ENCODE measurements at regions not wholly inside any gene's neighbourhood (a gene's known extent, or its start where the extent isn't known, plus 50 kb on each side); places are given as distances from the start of the nearest gene placed in this dataset.
A peak's percentile ranks its signal among the peaks of the same experiment; 100 is the strongest.
"Not testable (repeated sequence)": the region's sequence is repeated elsewhere in the genome, so short reads cannot be mapped to it uniquely, and the experiment has no call there.

DNA sequence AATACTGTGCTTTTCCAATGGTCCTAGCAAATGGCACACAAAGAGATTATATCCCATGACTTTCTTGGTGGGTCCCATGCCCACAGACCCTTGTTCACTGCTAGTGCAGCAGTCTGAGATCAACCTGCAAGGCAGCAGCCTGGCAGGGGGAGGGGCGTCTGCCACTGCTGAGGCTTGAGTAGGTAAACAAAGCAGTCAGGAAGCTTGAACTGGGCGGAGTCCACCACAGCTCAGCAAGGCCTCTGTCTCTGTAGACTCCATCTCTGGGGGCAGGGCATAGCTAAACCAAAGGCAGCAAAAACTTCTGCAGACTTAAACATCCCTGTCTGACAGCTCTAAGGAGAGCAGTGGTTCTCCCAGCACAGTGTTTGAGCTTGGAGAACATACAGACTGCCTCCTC, 82.9 kb downstream of the ZNF737 start:
- no peak for DNase-seq (ENCODE audit: extremely low read depth in 1 of 11, low read depth in 9 of 11, low spot score in 4 of 11)

DNA sequence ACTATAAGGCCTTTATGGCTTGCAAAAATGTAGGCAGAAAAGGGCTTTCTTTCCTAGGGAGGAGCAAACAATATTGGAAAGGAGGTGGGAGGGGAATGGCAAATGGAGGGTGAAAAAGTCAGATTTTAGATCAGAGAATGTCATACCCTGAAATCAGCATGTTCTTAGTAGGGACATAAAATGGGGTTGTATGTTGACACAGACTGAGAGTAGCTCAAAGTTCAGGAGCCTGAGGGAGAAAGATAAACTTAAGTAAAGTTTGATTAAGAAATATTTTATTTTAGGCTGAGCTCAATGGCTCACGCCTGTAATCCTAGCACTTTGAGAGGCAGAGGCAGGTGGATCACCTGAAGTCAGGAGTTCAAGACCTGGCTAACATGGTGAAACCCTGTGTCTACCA, 83.8 kb downstream of the ZNF737 start:
- DNase-seq (ENCODE audit: extremely low read depth in 1 of 11, low read depth in 9 of 11, low spot score in 4 of 11) = no peak

DNA sequence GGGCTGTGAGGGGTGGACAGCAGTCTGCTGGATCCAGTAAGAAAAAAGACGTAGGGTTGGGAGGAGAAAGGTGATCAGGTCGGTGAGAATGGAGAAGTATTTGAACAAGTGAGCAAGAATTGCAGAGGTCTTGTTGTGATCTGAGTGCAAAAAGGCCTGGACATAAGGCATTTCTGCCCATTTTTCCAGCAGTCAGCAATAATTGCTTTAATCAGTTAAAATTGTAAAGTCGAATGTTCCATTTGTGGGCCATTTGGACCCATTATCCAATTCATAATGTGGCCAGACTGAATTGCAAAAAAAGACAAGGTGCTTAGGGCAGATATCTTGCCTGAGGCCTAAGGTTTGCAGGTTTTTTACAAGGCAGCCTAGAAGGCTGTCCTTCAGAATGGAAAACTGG, 86.1 kb downstream of the ZNF737 start:
- no peak for DNase-seq (ENCODE audit: extremely low read depth in 1 of 11, low read depth in 9 of 11, low spot score in 4 of 11)

DNA sequence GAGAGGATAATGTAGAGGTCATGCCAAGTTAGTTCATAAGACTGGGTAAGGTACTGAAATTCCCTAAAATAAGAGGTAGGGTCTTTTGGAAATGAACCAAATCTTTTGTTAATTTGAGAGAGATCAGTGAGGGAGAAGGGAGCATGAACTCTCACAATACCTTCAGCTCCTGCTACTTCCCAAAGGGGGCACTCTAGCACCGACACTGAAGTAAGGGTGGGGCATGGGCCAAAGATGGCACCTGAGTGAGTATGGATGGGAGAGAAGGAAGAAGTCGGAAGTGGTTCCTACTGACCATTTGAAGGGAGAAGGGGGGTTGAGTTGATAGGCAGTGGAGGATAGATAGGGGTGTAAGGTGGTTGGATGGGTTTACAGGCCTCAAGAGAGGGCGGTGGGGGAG, 86.6 kb downstream of the ZNF737 start:
- DNase-seq (ENCODE audit: extremely low read depth in 1 of 11, low read depth in 9 of 11, low spot score in 4 of 11) = no peak

DNA sequence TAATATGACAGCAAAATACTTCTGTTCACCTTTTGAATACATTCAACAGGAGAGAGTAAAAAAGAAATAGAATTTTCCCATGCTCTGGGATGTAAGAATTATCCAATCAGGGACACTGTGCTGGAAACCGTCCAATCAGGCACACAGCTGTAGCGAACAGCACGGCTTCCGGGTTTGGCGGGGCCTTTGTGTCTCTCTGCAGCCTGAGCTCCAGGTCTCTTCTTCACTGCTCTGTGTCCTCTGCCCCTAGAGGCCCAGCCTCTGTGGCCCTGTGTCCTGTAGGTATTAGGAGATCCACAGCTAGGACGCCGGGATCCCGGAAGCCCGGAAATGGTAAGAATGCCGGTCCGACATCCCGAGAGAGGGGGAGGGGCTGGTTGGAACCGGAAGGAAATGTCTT, 92.7 kb downstream of the ZNF737 start:
- DNase-seq (ENCODE audit: extremely low read depth in 1 of 11, low read depth in 9 of 11, low spot score in 4 of 11) = no peak

DNA sequence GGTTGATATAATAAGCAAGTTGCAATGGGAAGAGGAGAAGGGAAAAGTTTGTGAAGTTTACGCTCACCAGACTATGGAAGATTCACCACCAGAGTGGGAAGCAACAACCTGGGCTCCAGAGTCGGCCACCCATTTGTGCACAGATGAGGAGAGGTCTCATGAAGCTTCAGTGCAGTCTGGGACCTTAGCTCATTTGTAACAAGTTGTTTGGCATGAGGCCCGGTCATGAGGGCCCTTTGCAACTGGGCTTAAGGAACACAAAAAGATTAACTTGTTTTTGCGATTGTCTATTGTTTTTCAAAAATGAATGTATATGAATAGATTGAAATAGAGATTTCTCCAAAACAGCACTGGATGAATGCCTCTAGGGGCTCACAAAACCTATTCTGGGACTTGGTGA, 94.2 kb downstream of the ZNF737 start:
- DNase-seq (ENCODE audit: extremely low read depth in 1 of 11, low read depth in 9 of 11, low spot score in 4 of 11) = no peak

DNA sequence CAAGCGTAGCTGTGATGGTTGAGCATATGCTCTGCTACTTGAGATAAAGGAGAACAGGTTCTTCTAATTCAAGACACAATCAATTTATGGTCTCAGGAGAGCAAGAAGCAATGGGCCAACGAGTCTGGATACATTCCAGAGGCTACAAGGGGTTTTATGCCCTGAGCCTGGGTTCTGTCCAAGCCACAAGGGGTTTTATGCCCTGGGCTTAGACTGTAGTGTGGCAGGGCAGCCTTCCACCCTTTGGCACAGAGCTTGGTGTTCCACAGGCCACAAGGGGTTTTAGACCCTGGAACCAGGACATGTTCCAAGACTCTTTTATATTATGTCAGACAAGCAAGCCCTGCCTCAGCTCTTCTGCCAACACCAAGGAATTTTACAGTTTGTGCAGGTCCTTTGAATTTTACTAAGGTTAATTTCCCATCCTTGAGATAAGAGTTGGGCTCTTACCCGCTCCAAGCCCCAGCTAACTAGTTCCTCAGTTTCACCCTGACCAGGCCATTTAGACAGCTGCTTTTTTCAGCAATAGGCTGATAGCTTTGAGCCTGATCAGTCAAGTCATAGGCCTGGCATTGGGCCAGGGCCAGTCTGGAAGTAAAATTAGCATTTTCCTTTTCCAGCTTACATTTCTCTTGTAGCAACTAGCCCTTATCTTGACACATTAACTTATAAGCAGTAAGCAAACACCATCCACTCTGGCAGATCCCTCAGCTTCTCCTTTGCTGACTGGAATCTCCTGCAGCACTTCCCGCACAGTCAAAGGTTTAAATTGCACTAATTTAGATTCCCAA, 95.0 kb downstream of the ZNF737 start:
- peak in 1 of 11 donors; percentile 15 for DNase-seq (ENCODE audit: extremely low read depth in 1 of 11, low read depth in 9 of 11, low spot score in 4 of 11)

DNA sequence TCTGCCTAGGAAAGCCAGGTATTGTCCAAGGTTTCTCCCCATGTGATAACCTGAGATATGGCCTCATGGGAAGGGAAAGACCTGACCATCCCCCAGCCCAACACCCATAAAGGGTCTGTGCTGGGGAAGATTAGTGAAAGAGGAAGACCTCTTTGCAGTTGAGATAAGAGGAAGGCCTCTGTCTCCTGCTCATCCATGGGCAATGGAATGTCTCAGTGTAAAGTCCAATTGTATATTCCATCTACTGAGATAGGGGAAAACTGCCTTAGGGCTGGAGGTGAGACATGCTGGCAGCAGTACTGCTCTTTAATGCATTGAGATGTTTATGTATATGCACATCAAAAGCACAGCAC, 99.0 kb downstream of the ZNF737 start:
- not testable (repeated sequence) for DNase-seq (ENCODE audit: extremely low read depth in 1 of 11, low read depth in 9 of 11, low spot score in 4 of 11)

DNA sequence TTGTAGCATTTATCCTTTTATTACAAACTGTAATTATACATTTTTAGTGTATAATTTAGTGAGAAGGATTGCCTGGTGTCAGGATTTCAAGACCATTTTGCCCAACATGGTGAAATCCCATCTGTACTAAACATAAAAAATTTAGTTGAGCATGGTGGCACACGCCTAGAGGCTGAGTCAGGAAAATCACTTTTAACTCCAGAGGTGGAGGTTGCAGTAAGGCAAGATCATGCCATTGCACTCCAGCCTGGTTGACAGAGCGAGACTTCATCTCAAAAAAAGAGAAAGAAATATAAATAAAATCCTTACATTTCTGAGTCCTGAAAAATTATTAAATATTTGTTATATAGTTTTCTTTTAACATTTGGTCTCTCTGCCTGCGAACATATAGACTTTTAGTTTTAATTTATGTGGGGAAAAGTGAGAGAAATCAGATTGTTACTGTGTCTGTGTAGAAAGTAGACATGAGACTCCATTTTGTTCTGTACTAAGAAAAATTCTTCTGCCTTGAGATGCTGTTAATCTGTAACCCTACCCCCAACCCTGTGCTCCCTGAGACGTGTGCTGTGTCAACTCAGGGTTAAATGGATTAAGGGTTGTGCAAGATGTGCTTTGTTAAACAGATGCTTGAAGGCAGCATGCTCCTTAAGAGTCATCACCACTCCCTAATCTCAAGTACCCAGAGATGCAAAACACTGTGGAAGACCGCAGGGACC, 99.5 kb downstream of the ZNF737 start:
- DNase-seq (ENCODE audit: extremely low read depth in 1 of 11, low read depth in 9 of 11, low spot score in 4 of 11) = not testable (repeated sequence)

DNA sequence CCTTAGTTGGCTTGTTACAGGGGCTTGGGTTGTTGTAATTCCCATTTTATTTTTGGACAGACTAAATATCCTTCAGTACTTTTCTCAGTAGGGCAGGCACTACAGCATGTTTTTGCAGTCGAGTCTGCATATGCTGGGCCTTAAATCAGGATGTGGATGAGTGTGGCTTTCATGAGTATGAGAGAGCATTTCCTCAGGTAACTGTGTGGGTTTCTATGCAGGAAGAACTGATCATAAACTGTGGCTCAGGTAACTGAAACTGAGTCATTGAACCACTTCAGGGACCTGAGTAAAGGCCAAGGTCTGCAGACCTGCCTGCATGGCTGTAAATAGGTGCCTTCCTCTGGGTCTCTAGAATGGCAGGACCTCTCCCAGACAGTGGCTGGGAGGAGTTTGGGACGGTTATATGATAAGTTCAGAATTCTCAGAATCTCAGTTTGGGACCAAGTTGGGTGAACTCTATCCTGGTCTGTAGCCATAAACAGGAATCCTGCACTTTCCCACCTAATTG, 112.1 kb downstream of the ZNF737 start:
- no peak for DNase-seq (ENCODE audit: extremely low read depth in 1 of 11, low read depth in 9 of 11, low spot score in 4 of 11)

DNA sequence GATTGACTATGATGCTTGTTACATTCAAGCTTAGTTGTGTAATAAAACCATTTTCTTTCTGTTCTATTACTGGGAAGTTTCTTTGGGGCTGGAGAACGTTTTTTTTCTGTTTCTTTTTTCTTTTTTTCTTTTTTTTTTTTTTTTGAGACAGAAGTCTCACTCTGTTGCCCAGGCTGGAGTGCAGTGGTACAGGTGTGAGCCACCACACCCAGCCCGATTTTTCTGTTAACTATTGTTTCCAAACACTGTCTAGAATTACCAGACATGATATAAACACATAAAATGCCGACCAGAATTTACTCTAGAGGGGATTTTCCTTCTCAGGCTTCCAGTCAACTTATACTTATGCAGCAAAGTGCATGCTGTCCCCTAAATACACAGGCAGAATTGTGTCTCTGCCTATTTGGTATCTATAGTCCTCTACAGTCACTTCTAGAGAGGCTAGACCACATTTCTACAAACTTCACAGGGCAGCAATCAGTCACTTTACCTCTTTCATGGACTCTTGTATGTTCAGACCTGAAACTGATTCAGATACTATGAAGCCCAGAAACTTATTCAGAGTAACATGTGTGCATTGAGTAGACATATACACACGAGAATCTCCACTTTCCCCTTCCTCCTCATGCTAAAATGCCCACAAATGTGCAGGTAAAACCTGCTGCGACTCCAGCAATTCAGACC, 121.2 kb downstream of the ZNF737 start:
- DNase-seq (ENCODE audit: extremely low read depth in 1 of 11, low read depth in 9 of 11, low spot score in 4 of 11) = no peak

DNA sequence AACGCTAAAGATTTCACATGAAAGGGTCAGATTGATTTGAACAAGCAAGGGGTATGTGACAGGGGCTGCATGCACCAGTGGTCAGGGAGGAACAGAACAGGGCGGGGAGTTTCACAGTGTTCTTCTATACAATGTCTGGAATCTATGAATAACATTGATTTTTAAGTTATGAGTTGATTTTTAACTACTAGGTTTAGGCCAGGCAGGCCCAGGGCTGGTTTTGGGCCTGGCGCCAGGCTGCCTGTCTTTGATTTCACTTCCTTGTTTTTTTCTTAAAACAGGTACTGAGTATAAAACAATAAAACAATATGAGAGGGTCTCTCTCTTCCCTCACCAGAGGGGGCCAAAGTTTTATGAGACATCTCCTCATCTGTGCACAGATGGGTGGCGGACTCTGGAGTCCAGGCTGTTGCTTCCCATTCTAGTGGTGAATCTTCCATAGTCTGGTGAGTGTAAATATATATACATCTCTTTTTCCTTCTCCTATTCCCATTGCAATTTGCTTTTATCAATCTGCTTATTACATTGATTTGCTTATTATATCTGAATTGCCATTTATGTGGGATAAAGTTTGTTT, 133.2 kb downstream of the ZNF737 start:
- not testable (repeated sequence) for DNase-seq (ENCODE audit: extremely low read depth in 1 of 11, low read depth in 9 of 11, low spot score in 4 of 11)

DNA sequence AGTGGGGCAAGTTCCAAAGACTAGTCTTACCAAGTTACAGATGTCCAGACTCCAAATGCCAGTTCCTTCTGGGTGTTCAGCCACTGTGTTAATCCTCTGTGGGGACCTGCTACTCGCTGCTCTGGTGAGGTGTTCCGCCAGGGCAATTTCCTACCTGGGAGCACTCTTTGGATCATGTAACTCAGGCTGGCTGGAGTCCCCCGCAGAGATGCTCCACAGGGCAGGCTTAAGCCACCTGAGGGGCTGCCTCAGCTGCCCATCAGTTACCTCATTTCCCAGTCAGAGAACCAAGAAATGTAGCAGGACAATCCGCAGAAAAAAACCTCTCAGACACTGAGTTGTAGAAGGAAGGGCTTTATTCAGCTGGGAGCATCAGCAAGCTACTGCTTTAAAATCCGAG, 133.8 kb downstream of the ZNF737 start:
- no peak for DNase-seq (ENCODE audit: extremely low read depth in 1 of 11, low read depth in 9 of 11, low spot score in 4 of 11)

DNA sequence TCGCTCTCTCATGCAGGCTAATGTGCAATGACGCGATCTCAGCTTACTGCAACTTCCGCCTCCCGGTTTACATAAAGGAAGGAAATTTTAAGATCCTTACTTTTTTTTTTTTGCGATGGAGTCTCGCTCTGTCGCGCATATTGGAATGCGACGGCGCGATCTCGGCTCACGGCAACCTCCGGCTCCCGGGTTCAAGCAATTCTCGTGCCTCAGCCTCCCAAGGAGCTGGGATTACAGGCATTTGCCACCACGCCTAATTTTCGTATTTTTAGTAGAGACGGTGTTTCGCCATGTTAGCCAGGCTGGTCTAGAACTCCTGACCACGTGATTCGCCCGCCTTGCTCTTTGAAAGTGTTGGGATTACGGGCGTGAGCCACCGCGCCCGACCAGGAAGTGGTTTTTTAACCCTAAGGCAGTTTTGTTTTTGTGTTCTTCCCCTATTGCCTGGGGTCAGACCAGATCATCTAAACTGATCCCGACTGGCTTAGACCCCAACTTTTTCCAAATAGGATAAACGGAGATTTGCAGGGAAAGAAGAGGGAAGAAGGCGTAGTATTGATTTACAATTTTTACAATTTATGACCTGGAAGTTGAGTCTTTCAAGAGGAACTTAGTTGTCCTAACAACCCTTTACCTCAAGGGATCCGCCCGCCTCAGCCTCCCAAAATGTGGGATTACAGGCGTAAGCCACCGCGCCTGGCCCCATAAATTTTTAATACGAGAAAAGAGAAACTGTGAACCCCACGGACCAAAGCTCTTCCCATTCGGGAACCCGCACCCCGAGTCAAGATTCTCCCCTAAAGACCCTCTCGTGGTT, 142.0 kb downstream of the ZNF737 start:
- peak in 9 of 11 donors; percentile 17 to 57 (median 46) for DNase-seq (ENCODE audit: extremely low read depth in 1 of 11, low read depth in 9 of 11, low spot score in 4 of 11)

DNA sequence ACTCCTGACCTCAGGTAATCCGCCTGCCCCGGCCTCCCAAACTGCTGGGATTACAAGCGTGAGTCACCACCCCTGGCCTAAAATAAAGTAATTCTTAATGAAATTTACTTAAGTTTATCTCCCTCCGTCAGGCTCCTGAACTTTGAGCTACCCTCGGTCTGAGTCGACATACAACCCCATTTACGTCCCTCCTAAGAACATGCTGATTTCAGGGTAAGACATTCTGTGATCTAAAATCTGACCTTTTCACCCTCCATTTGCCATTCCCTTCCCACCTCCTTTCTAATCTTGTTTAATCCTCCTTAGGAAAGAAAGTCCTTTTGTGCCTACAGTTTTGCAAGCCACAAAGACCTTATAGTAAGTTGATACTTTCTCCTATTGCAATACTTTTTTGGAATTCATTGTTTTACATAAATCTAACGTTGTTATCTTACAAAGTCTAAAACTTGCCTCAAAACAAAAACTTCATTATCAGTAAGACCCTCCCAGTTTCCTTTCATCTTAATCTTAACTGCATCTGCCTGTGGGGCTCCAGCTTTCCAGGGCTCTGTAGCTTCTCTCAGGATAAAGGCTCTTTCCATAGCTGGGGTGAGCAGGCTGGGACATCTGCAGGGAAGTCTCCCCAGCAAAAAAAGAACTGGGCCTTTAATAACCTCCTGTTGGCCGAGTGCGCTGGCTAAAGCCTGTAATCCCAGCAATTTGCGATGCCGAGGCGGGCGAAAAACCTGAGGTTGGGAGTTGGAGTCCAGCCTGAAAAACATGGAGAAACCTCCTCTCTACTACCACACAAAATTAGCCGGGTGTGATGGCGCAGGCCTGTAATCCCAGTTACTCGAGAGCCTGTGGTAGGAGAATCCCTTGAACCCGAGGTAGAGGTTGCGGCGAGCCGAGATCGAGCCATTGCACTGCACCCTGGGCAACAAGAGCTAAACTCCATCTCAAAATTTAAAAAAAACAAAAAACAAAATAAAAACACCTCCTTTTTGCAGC, 143.1 kb downstream of the ZNF737 start:
- DNase-seq (ENCODE audit: extremely low read depth in 1 of 11, low read depth in 9 of 11, low spot score in 4 of 11) = no peak

DNA sequence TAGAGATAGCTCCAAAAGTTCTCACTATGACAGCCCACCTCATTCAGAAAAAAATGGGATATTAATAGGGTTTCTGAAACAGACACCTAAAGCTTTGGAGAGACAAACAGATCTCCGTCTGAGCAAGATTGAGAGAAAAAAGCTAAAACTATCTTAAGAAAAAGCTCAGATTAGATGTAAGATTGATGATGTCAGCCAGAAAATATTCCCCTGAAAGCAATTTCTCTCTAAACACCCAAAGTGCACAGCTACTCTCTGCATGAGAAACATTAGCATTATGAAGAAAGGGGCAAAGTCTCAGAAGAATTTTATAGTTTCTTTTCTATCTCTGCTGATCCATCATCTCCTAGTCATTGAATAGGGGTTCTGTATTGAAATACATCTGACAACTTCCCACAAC, 148.9 kb downstream of the ZNF737 start:
- DNase-seq (ENCODE audit: extremely low read depth in 1 of 11, low read depth in 9 of 11, low spot score in 4 of 11) = no peak

DNA sequence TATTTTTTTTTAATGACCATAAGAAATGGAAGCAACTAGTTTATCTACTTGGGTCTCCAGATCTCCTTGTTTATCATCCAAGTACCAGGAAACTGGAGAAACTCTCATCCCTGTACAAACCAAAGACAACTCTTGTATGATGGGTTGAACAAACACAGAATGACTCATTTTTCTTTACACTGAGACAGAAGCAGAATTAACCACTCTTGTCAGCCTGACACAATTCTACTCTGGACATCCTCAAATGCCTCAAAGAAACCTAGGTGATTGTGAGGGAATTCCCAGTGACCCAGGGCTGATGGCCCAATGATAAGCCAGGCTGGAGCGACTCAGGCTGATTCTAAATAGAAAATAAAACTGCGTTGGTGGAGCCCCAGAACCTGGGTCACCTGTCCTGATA, 151.5 kb downstream of the ZNF737 start:
- no peak for DNase-seq (ENCODE audit: extremely low read depth in 1 of 11, low read depth in 9 of 11, low spot score in 4 of 11)

DNA sequence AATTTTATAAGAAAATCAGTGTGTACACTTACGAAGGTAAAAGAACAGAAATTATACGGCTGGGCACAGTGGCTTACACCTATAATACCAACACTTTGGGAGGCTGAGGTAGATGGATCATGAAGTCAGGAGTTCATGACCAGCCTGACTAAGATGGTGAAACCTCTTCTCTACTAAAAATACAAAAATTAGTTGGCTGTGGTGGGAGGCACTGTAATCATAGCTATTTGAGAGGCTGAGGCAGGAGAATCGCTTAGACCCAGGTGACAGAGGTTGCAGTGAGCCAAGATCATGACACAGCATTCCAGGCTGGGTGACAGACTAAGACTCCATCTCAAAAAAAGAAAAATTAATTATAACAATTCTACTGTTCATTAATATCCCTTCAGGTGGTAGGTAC, 151.9 kb downstream of the ZNF737 start:
- no peak for DNase-seq (ENCODE audit: extremely low read depth in 1 of 11, low read depth in 9 of 11, low spot score in 4 of 11)

Data from renal cortex interstitium (tissue), 11 donors.